Prostate gland (tissue), 2 donors: ENCODE measurements at regions not wholly inside any gene's neighbourhood (a gene's known extent, or its start where the extent isn't known, plus 50 kb on each side); places are given as distances from the start of the nearest gene placed in this dataset.
"Not testable (repeated sequence)": the region's sequence is repeated elsewhere in the genome, so short reads cannot be mapped to it uniquely, and the experiment has no call there.

Experiments
- DNase-seq: peaks from one replicate; pipeline ENCODE4 v3.0.0-alpha.2; 2019; ENCODE audit warnings: low spot score
- H3K27ac ChIP-seq, 2 donors: fragments of 200-600 bp; sonication (generic); 2 replicates each; pipeline ENCODE4 v1.5.1; 2017 to 2019
- H3K27me3 ChIP-seq: fragments of 200-600 bp; sonication (generic); replicated peaks from 2 replicates; pipeline ENCODE4 v1.5.1; 2019; ENCODE audit not compliant: insufficient read depth
- H3K36me3 ChIP-seq, 2 donors: fragments of 200-600 bp; sonication (generic); 1 replicate in 1 of 2; 2 replicates in 1 of 2; pipeline versions ENCODE4 v1.5.1 to v1.8.1; 2017 to 2019
- H3K4me1 ChIP-seq: fragments of 200-600 bp; sonication (generic); replicated peaks from 2 replicates; pipeline ENCODE4 v1.5.1; 2019
- H3K4me3 ChIP-seq, 2 donors: fragments of 200-600 bp; sonication (generic); 2 replicates each; pipeline ENCODE4 v1.5.1; 2017 to 2019
- H3K9me3 ChIP-seq: fragments of 200-600 bp; sonication (generic); 2 replicates; pipeline ENCODE4 v1.5.1; 2017
- CTCF ChIP-seq, 4 experiments: fragments of 200-600 bp in 2 of 4; fragments of 450-650 bp in 2 of 4; sonication (generic) in 2 of 4; IDR thresholded peaks; 1 replicate in 3 of 4; 2 replicates in 1 of 4; pipeline ENCODE4 v1.5.1; 2016 to 2019; ENCODE audit warnings: antibody characterized with exemption in 4 of 4, mild to moderate bottlenecking in 2 of 4, moderate library complexity in 2 of 4
- POLR2A ChIP-seq: fragments of 450-650 bp; IDR thresholded peaks from one replicate; pipeline ENCODE4 v1.6.1; 2016; ENCODE audit warnings: antibody characterized with exemption, mild to moderate bottlenecking
- POLR2AphosphoS5 ChIP-seq: sonication (generic); formaldehyde crosslinking; IDR thresholded peaks from one replicate; pipeline ENCODE4 v1.6.1; 2017; ENCODE audit warnings: antibody characterized with exemption
- WGBS: methylation state at CpG from one replicate; pipeline ENCODE4 v1.1.5; 2018; 5-methylcytosine and 5-hydroxymethylcytosine counted together
- intact Hi-C: fragments of 100-400 bp; cut with DNase I; formaldehyde crosslinking; loops from one replicate; pipeline ENCODE4 v1.14.2; 2022

GRCh38 chr3:34483311-34483887 is 685.0 kb downstream of the PDCD6IP start:
- no peak for TF ChIP-seq CTCF (IDR thresholded peaks at IDR 0.05)
- TF ChIP-seq POLR2A: no peak
- H3K9me3 ChIP-seq: no peaks in the 10 kb centered on the region
- H3K4me3 ChIP-seq: no peak overlapping the region
- no peaks in the 10 kb centered on the region for H3K36me3 ChIP-seq
- WGBS: 51% methylated on average over 1 of the region's 1 CpG
- H3K27me3 ChIP-seq: no peaks in the 10 kb centered on the region
- no peak overlapping the region for H3K27ac ChIP-seq
- intact Hi-C loops: no loop called here
- H3K4me1 ChIP-seq: no peaks in the 10 kb centered on the region
- DNase-seq: no peak

- no peak for DNase-seq
- Histone ChIP-seq H3K4me3 (no peak overlapping the region), H3K27ac (no peak overlapping the region), H3K36me3 (no peaks in the 10 kb centered on the region), H3K9me3 (no peaks in the 10 kb centered on the region), H3K27me3 (no peaks in the 10 kb centered on the region), H3K4me1 (no peaks in the 10 kb centered on the region)
- intact Hi-C loops: no loop called here
- TF ChIP-seq CTCF (IDR thresholded peaks at IDR 0.05): no peak
- no peak for TF ChIP-seq POLR2A
- no peak for TF ChIP-seq POLR2AphosphoS5
- WGBS: 74% methylated on average over 4 of the region's 4 CpGs
Measured at GRCh38 chr3:34504366-34504765, 705.9 kb downstream of the PDCD6IP start.

GRCh38 chr3:34504775-34505174 is 706.3 kb downstream of the PDCD6IP start:
- WGBS: 43% methylated on average over 4 of the region's 4 CpGs
- Histone ChIP-seq H3K27me3 (no peaks in the 10 kb centered on the region), H3K4me3 (no peak overlapping the region), H3K36me3 (no peaks in the 10 kb centered on the region), H3K4me1 (no peaks in the 10 kb centered on the region), H3K27ac (no peak overlapping the region), H3K9me3 (no peaks in the 10 kb centered on the region)
- intact Hi-C loops: no loop called here
- TF ChIP-seq POLR2AphosphoS5 (no peak), CTCF (IDR thresholded peaks at IDR 0.05) (no peak), POLR2A (no peak)
- DNase-seq: no peak

- intact Hi-C loops: no loop called here
- H3K27me3 ChIP-seq: no peaks in the 10 kb centered on the region
- no peak overlapping the region for H3K27ac ChIP-seq
- H3K4me3 ChIP-seq: no peak overlapping the region
- TF ChIP-seq POLR2A (no peak), CTCF (IDR thresholded peaks at IDR 0.05) (no peak), POLR2AphosphoS5 (no peak)
- H3K9me3 ChIP-seq: no peaks in the 10 kb centered on the region
- H3K4me1 ChIP-seq: no peaks in the 10 kb centered on the region
- H3K36me3 ChIP-seq: no peaks in the 10 kb centered on the region
- no peak for DNase-seq
Measured at GRCh38 chr3:34508732-34509131, 710.3 kb downstream of the PDCD6IP start.

- WGBS: 44% methylated on average over 3 of the region's 3 CpGs
- H3K4me1 ChIP-seq: no peaks in the 10 kb centered on the region
- no peak for TF ChIP-seq POLR2A
- TF ChIP-seq CTCF (IDR thresholded peaks at IDR 0.05): no peak
- TF ChIP-seq POLR2AphosphoS5: no peak
- no peaks in the 10 kb centered on the region for H3K36me3 ChIP-seq
- no peak overlapping the region for H3K4me3 ChIP-seq
- H3K9me3 ChIP-seq: no peaks in the 10 kb centered on the region
- intact Hi-C loops: no loop called here
- no peak overlapping the region for H3K27ac ChIP-seq
- H3K27me3 ChIP-seq: no peaks in the 10 kb centered on the region
- DNase-seq: no peak
Measured at GRCh38 chr3:34511891-34512290, 713.5 kb downstream of the PDCD6IP start.

- H3K9me3 ChIP-seq, H3K4me1 ChIP-seq, H3K4me3 ChIP-seq, H3K27ac ChIP-seq, DNase-seq, intact Hi-C loops, H3K27me3 ChIP-seq, H3K36me3 ChIP-seq: not testable (repeated sequence)
- whole genome bisulfite sequencing: 90% methylated on average over 2 of the region's 2 CpGs
Measured at GRCh38 chr3:34519008-34519407, 720.6 kb downstream of the PDCD6IP start.
